ENCODE measurements at regions not wholly inside any gene's neighbourhood (a gene's known extent, or its start where the extent isn't known, plus 50 kb on each side); places are given as distances from the start of the nearest gene placed in this dataset.
"Not testable (repeated sequence)": the region's sequence is repeated elsewhere in the genome, so short reads cannot be mapped to it uniquely, and the experiment has no call there.

DNA sequence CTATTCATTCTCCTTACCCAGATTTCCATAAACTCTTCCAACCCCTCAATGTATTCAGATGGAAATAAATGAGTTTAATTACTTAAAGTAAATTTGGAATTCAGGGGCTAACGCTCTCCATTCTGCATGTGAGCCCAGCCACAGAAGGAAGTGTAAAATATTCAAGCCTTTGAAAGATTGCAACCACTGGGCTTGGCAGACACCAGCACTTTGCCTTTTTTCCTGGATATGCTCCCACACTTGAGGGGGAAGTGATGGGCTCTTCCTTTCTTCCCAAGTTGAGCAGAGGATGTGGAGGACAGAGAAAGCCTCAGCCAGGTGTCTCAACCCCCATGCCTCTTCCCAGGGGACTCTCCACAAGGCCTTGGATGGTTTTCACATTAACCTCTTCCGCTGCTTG is 825.1 kb upstream of the EEF2KMT start:
- no peak for DNase-seq

DNA sequence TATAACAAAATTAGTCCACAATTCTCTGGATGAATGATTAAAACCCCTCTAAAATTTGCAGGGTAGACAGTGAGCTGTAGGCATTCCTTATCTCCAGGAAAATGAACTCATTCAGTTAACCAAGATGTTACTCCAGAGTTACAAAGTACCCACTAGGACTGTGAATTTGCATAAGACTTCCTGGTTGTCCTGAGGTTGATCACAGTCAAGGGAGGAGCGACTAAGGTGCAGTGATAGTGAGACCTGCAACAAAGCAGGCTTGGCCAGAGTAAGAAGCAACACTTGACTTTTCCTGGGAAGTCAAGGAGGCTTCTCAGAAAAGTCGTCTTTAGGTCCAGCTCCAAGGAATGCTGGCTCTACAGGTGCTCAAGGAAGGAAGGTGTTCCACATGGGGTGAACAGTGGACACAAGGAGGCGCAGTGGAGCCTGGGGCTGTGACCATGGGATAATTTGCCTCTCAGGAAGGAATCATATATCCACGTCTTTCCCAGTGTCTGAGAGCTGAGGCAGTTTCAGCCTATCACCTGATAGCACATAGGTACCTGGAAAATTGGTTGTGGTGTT is 821.1 kb upstream of the EEF2KMT start:
- no peak for DNase-seq

DNA sequence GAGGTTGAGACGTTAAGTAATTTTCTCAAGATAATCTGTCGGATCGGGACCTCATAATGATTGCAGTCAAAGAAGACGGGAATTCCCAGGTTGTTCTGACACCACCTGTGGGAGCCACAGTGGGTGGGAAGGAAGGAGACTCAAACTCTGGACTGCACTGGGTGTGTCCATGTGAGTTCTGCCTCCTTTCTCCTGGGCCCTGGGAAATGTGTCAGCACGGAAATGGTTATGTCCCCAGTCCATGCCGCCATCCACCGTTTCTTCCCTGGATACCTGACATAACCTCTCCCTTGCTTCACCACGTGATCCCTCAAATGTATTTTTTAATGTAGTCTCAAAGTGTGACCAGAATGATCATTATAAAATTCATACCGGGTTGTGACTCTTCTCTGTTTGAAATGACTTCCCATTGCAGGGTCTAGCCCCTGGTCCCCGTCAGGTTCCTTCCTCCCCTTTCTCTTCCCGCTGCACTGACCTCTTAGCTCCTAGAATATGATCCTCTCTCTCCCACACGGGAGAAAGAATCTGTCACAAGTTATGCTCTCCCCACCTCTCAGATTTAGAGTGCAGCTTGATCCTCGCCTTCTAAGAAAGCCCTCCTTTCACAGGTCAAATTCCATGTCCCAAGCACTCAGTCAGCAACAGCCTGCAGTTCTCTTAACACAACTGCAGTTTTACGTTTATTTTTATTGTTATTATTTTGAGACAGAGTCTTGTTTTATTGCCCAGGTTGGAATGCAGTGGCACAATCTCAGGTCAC is 820.0 kb upstream of the EEF2KMT start:
- DNase-seq = no peak

DNA sequence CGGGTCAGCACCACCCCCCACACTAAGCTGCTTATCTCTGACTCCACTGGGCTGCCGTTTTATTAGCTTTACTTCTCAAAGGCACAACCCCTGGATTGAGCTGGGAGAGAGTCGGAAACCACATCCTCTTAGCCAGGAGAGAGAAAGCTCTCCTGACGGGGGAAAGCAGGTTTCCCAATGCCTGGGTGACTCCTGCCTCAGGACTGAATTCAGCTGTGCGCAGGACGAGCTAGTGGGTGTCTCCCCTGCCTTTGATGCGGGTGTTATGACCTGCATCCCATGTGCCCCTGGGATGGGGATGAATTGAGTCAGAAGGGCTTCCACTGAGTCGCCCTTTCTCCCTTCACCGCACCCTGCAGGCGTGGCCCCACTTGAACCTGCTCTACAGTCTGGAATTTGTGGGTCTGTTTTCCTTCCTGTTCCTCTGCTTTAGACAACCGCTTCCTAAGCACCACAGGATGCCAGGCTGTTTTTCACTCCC is 819.2 kb upstream of the EEF2KMT start:
- no peak for DNase-seq

DNA sequence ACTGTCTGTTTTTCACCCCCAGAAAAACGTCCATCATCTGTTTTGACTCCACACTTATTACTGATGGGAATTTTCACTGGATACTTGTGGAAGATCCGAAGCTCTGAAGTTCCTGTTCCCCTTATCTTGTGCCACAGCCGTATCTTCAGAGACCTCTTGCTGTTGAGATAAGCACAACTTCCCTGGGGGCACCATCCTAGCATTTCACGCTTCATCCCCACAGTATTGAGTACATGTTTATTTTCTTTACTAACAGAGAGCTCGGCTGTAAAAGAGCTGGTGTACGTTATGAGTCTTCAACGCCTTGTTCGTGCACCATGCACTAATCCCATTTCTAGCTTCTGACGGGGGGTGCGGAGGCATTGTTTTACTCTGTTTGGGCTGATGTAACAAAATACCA is 813.6 kb upstream of the EEF2KMT start:
- no peak for DNase-seq

DNA sequence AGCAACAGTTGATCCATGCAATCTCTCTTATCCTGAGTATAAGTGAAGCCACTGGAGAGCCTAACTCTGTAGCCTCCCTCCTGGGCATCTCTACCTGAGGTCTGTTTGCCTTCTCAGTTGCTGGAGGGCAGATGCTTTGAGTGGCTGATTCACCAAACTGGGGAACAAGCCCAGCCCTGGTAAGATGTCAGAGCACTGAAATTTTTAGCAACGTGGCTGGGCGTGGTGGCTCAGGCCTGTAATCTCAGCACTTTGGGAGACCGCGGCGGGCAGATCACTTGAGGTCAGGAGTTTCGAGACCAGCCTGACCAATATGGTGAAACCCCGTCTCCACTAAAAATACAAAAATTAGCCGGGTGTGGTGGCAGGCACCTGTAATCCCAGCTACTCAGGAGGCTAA is 812.0 kb upstream of the EEF2KMT start:
- not testable (repeated sequence) for DNase-seq

DNA sequence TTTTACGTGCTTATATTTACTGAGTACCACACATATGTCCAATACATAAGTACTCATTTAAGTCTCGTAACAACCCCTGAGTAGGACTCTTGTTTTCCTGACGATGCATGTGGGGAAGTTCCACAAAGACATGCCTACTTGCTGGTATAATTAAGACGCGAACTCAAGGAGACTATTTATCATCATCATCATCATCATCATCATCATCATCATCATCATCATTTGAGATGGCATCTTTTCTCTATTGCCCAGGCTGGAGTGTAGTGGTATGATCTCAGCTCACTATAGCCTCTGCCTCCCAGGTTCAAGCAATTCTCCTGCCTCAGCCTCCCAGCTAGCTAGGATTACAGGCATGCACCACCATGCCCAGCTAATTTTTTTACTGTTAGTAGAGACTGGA is 809.9 kb upstream of the EEF2KMT start:
- DNase-seq = no peak

DNA sequence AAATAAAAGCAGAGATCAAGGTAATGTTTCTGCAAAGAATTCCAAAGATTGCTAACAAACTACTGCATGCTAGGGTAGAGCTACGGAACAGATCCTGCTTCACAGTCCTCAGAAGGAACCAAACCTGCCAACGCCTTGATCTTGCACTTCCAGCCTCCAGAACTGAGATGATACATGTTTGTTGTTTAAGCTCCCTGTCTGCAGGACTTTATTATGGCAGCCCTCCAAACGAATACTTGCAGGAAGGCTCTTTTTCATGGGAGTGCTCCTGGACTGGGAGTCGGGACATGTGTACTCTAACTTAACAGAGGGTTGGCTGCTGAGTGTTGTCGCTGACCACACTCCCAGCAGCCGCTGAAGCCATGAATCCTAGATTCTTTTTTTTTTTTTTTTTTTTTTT is 808.8 kb upstream of the EEF2KMT start:
- no peak for DNase-seq

DNA sequence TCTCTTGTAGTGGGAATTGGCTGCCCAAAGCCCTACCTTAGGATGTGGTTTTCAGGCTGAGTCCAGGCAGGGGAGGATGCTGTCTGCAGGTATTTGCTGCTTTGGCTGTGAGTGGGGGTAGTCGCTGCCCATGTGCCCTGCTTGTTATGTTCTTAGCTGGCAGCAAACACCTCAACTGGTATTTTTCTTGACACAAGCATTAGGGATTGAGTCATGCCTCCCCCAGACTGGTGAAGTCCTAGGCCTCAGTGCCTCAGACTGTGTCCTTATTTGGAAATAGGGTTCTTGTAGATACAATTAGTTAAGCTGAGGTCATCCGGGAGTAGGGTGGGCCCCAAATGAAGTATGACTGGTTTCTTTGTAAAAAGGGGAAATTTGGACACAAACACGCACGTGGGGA is 808.3 kb upstream of the EEF2KMT start:
- no peak for DNase-seq

DNA sequence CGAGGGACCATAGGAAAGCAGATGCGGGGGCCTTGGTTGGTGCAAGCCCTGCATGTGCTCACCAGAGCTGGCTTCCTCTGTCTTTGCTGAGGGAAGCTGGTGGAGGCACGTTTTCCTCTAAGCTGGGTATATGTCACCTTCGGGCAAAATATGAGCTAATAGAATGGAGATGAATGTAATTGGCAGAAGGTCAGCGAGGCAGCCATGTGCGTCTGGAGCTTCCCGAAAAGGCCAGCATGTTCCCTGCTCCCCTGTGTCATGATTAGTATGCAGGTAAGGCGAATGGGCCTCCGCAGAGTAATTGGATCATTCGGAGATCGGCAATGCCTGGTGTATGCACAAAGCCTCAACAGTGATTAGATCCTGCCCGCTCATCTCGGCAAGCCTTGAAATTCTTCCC is 806.2 kb upstream of the EEF2KMT start:
- no peak for DNase-seq

DNA sequence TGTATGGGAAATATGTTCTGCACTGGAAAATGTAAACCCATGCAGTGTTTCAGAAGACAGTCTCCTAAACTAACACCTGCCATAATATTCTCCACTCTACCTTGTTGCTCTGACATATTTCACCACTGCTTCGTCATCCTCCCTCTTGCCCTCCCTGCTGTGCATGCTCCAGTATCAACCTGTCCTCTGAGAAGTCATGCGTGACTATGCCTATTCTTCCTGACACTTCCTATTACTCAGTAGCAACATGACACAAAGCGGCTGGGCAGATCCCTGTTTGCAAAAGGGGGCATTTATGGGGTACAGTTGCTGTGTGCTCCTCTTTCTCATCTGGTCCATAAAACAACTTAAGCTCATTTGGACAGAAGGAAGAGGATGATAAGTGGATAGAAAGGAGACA is 805.6 kb upstream of the EEF2KMT start:
- no peak for DNase-seq

DNA sequence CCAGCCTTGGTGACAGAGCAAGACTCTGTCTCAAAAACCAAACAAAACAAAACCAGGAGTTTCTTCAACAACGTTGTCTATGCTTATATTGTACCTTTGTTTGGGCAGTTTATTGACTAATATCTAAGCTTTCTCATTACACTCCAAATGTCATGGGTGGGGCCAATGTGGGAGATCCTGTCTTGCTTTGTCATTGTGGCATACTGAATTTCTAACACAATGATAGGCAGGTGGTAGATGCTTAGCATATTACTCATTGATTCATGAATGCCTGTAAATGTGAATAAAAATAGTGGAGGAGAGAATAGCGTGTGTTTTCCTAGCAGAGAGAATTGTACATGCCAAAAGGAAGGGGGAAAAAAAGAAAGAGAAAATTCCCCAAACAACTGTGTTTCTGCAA is 802.5 kb upstream of the EEF2KMT start:
- DNase-seq = no peak

DNA sequence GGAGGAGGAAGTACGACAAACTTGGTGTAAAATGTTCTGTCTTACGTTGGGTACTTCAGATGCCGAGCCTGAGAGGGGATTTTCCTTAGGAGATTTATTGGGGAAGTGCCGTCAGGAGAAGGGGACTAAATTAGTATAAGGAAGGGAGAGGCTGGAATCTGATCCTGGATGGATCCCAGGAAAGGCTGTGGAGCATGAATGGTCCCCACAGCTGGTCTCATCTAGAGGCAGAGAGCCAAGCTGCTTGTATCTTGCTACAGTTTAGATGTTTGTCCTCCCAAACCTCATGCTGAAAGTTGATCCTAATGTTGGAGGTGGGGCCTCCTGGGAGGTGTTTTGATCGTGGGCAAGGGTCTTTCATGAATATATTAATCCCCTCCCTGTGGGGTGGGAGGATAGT is 798.4 kb upstream of the EEF2KMT start:
- no peak for DNase-seq

DNA sequence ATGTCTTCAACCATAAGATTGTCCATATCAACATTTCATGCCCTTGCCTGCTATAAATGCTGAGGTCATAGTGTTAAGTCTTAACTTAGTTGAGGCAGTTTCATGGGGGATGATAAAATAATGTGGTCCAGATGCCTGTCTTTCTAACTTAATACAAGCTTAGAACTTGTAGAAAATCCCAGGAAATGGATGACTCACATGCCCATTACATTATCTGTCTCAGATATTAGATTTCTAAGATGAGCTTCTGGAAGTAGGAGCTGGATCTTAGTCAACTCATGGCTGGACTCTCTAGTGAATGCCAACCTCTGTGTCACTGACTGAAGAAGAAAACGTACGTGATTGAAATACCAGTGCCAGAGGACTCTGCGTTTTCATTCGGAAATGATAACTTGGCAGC is 797.5 kb upstream of the EEF2KMT start:
- DNase-seq = no peak

DNA sequence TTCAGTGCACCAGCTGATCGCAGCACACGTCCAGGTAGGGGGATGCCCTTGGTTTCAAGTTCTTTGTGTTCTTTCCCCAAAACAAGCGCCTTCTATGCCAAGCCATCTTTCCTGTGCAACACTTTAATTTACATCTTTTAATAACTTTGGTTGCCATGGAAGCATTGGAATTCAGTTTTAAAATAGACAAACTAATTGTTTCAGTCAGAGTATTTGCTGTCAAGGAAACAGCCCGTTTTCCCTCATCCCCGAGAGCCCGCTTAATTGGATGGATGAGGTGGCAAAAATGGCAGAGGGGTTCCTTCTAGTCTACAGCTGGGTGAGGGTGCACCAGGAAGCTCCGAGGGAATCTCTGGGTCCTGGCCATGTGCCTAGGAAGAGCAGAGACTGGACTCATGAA is 793.7 kb upstream of the EEF2KMT start:
- DNase-seq = no peak

DNA sequence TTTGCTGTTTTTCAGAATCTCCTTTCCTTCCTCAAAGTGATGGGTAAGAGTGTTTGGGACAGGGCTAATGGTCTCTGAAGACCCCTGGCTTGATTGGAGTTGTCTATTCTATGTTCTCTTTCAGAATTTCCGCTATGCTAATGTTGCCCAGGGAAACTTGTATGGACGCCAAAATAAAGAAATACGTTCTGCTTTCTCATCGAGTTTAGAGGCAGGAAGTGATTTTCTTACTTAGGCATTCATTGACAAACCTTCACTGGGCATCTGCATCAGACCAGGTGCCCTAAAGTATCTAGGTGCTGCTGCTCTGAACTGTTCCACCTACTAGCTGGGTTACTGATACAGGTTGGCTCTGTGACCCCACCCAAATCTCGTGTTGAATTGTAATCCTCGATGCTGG is 787.9 kb upstream of the EEF2KMT start:
- DNase-seq = no peak

DNA sequence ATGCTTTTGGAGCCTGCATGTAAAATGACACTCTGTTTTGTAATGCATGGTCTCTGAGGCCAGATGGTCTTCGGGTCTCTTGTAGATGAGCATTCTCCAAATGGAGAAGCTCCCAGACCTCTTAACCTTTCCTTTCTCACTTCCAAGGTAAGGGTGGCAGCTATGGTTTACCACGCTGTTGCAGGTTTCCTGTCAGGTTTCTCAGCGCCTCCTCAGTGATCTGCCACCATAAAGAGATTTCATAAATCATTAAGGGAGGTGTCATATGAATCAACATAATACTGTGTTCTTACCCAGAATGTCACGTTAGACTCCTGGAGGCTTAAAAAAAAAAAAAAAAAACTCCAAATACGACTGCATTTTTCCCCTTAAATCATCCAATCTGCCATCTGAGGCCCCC is 787.4 kb upstream of the EEF2KMT start:
- no peak for DNase-seq

DNA sequence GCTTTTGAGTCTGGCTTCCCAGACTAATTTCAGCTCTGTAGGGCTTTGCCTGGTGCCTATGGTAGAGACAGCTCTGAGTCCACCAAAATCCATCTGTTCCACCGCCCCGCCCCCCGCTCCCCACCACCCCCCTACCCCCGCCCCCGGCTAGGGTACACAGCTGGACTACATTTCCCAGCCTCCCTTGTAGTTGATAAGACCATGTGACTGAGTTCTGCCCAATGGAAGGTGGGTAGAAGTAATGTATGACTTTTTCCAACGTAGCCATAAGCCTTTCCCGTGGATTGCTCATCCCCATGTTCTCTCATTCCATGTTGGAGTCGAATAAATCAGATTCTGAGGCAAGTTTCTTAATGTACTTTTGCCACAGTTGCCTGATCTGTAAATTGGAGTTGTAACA is 786.7 kb upstream of the EEF2KMT start:
- no peak for DNase-seq

DNA sequence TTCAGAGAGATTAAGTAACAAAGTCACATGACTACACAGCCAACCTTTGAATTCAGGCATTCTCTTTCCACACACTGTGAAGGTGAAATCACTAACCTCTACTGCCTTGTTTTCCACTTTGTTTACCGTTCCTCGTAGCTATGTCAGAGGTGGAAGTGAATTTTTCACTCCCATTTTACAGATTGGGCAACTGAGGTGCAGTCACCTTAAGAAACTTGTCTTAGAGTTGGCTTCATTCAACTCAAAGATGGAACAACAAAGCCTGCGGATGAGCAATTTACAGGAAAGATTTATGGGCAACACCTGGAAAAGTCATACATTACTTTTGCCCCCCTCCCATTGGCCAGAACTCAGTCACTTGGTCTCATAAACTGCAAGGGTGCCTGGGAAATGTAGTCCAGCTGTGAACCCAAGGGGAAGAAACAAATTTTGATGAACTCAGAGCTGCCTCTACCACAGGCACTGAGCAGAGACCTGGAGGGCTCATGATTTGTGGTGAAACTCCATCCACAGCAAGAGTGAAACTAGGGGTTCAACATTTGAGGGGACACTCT is 784.6 kb upstream of the EEF2KMT start:
- no peak for DNase-seq

DNA sequence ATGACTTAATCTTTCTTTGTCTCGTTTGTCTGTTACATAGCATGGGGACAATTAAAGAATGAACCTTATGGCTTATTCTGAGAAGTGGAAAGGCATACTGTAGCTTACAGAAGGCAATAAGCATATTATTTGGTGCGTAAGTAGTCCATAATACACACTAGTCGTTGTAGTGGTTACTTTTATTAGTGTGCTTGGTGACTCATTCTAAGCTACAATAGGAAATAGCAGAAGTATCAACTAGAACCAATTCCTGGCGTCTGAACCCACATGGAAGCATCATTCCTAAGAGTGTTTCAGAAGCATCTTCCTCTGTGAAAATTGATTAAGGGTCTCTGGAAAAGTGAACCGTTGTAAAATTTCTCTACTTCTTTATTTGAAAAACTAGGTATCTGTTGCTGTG is 777.8 kb upstream of the EEF2KMT start:
- DNase-seq = no peak

DNA sequence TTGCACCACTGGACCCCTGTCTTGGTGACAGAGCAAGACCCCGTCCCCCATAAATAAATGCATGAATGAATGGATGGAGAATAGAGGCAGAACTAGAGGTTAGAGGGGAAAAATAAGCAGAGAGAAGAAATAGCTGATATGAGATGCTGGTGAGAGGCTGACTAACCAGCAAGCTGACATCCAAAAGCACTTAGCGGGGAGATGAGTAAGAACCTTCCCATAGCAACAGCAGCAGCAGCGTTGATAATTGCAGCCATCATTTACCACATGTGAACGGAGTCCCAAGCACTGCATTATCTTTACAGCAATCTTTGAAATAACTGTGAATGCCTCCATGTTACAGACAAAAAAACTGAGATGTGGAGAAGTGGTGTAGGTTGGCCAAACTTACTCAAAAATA is 777.3 kb upstream of the EEF2KMT start:
- no peak for DNase-seq

DNA sequence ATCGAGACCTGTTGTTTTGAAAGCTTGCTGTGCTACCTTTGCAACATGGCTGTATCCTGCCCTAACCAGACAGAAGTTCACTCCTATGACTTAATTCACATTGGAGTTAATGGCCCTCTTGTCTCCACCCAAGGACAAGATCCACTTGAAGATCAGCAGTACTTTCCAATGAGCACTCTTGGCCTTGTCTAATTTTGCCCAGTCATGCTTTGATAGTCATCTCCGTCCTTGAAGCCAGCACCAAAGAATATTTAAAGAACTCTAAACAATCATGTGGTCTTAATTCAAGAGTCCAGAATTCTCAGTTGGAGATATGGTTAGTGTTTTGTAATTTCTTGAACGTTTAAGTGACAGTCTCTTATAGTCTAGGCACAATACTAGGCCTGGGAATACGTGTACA is 775.6 kb upstream of the EEF2KMT start:
- no peak for DNase-seq

DNA sequence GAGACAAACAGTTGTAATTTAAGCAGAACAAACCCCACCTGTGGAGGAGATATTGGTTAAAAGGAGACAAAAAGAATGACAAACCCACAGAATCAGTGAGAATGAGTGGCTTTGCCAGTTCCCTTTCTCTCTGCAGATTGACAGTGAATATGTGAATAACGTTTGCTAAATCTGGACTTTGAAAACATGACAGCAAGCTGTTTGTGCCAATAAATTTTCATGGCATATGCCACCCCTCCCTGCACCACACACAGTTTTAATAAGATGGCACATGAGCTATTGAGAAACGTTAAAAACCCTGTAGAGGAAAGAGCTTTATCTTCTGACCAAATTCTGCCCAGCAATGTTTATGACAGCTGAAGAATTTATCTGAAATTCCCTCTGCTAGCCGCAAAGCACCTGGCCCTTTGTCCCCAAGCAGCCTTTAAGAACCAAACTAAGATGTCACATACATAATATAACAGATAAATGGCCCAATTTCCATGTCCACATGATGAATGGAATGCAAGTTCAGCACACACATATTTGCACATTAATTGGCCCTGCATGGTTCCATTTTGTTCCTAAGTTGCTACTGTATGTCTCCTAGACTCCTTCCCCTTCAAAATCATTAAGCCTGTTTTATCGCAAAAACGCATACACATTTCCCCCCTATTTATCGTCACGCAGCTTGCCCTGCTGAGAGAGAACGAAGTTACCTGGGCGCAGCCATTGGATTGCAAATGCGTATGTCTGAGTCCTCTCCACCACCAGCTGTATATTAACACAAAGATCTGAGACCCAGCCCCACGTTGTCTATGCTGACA is 773.5 kb upstream of the EEF2KMT start:
- DNase-seq = no peak

DNA sequence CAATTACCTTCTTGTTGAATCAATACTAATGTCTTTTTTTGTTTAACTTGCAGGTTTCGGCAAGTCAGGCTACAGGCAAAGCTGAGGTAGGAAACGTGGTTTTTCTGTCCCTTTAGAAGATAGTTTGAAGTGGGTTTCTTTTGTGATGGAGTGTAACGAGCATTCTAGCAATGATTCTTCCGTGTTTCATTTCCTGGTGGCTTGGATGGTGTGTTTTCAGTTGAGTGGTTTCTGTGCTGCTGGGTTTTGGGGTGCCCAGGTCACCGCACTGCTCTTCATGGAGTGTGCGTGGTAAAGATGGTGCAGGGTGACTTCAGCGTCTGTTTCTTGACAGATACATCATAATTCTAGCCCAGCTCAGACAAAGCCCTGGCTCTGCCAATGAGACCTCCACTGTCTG is 769.7 kb upstream of the EEF2KMT start:
- DNase-seq = no peak

All from NCI-H526 treated with DMSO at 0.1 percent for 48 hours (cell line).